Activated CD8-positive, alpha-beta memory T cell treated with anti-CD3 and anti-CD28 coated beads, Interleukin-2, amount 10 ng/mL, durations not matched to agents 7 days and 5 days (primary cell): ENCODE measurements at regions not wholly inside any gene's neighbourhood (a gene's known extent, or its start where the extent isn't known, plus 50 kb on each side); places are given as distances from the start of the nearest gene placed in this dataset.
"Not testable (repeated sequence)": the region's sequence is repeated elsewhere in the genome, so short reads cannot be mapped to it uniquely, and the experiment has no call there.

ENCODE experiments used
- ATAC-seq: fragments of 150-1000 bp; cut with Tn5 transposase; one replicate; pipeline ENCODE4 v1.10.0; 2021; ENCODE audit warnings: moderate library complexity
- CTCF ChIA-PET: fragments of 350-600 bp; sonication (Branson Sonifier 250); formaldehyde crosslinking; loops from one replicate; lab custom pipeline; 2021; ENCODE audit warnings: antibody characterized with exemption; lab: Charles Lee
- DNase-seq: peaks from one replicate; pipeline ENCODE4 v3.0.0-alpha.2; 2020
- H3K27ac Mint-ChIP-seq: one replicate; pipeline ENCODE4 v1.8.0; 2021; ENCODE audit warnings: mild to moderate bottlenecking, mixed read lengths
- H3K27me3 Mint-ChIP-seq: one replicate; pipeline ENCODE4 v1.8.0; 2021; ENCODE audit warnings: mixed read lengths
- H3K36me3 Mint-ChIP-seq: one replicate; pipeline ENCODE4 v1.8.0; 2021; ENCODE audit warnings: mild to moderate bottlenecking, mixed read lengths
- H3K4me1 Mint-ChIP-seq: one replicate; pipeline ENCODE4 v1.8.0; 2021; ENCODE audit warnings: mixed read lengths
- H3K4me3 Mint-ChIP-seq: one replicate; pipeline ENCODE4 v1.8.0; 2021; ENCODE audit warnings: mild to moderate bottlenecking, moderate library complexity, mixed read lengths
- H3K9me3 Mint-ChIP-seq: one replicate; pipeline ENCODE4 v1.8.0; 2022; ENCODE audit warnings: low read depth, mixed read lengths

GRCh38 chr2:18971628-18972027 is 382.3 kb upstream of the NT5C1B start:
- H3K36me3 Mint-ChIP-seq = no peaks in the 10 kb centered on the region
- CTCF ChIA-PET = interaction anchor here (1.3 kb wide), 1 partner anchor 10 kb away, joined by 3 read pairs; no protein-coding TSS in a partner anchor
- ATAC-seq (no peak), DNase-seq (no peak)
- H3K27ac Mint-ChIP-seq = no peak overlapping the region
- no peaks in the 10 kb centered on the region for H3K9me3 Mint-ChIP-seq
- H3K4me1 Mint-ChIP-seq = no peaks in the 10 kb centered on the region
- H3K27me3 Mint-ChIP-seq = no peaks in the 10 kb centered on the region
- H3K4me3 Mint-ChIP-seq = no peak overlapping the region

DNA sequence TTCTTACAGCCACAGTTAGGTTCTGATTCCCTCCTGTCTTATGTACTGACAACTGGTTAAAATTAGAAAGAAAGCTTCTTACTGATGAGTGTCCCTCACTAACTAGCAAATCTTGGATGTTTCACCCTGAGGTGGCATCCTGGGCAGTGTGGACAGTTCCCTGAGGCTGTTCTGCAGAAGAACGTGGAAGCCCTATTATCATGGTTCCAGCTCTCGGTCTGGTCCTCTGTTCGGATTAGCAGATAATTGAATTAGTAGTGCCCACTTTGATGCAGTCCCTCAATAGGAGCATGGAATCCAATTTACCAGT is 381.7 kb upstream of the NT5C1B start:
- no peak for ATAC-seq
- DNase-seq = no peak
- H3K27me3 Mint-ChIP-seq = no peaks in the 10 kb centered on the region
- no peaks in the 10 kb centered on the region for H3K9me3 Mint-ChIP-seq
- H3K4me1 Mint-ChIP-seq = no peaks in the 10 kb centered on the region
- H3K27ac Mint-ChIP-seq = no peak overlapping the region
- CTCF ChIA-PET = interaction anchor here (1.3 kb wide), 1 partner anchor 9 kb away, joined by 3 read pairs; no protein-coding TSS in a partner anchor
- no peaks in the 10 kb centered on the region for H3K36me3 Mint-ChIP-seq
- no peak overlapping the region for H3K4me3 Mint-ChIP-seq

DNA sequence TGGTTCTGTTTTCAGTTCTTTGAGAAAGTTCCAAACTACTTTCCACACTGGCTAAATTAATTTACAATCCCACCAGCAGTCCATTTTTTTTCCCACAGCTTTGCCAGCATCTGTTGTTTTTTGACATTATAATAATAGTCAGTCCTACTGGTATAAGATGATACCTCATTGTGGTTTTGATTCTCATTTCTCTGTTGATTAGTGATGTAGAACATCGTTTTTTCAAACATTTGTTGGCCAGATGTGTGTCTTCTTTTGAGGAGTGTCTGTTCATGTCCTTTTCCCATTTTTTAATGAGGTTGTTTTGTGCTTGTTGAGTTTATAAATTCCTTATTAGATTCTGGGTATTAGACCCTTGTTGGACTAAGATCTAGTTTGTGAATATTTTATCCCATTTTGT is 376.8 kb upstream of the NT5C1B start:
- DNase-seq = no peak
- H3K27me3 Mint-ChIP-seq = no peaks in the 10 kb centered on the region
- H3K4me3 Mint-ChIP-seq = no peak overlapping the region
- H3K4me1 Mint-ChIP-seq = no peaks in the 10 kb centered on the region
- CTCF ChIA-PET = no interaction called here
- no peak overlapping the region for H3K27ac Mint-ChIP-seq
- ATAC-seq = no peak
- H3K36me3 Mint-ChIP-seq = no peaks in the 10 kb centered on the region
- H3K9me3 Mint-ChIP-seq = no peaks in the 10 kb centered on the region

DNA sequence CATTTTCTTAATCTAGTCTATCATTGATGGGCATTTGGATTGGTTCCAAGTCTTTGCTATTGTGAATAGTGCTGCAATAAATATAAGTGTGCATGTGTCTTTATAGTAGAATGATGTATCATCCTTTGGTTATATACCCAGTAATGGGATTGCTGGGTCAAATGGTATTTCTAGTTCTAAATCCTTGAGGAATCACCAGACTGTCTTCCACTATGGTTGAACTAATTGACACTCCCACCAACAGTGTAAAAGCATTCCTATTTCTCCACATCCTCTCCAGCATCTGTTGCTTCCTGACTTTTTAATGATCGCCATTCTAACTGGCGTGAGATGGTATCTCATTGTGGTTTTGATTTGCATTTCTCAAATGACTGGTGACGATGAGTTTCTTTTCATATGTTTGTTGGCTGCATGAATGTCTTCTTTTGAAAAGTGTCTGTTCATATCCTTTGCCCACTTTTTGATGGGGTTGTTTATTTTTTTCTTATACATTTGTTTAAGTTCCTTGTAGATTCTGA is 374.4 kb upstream of the NT5C1B start:
- DNase-seq, ATAC-seq, H3K9me3 Mint-ChIP-seq, CTCF ChIA-PET, H3K27me3 Mint-ChIP-seq, H3K4me1 Mint-ChIP-seq, H3K4me3 Mint-ChIP-seq, H3K36me3 Mint-ChIP-seq, H3K27ac Mint-ChIP-seq: not testable (repeated sequence)

DNA sequence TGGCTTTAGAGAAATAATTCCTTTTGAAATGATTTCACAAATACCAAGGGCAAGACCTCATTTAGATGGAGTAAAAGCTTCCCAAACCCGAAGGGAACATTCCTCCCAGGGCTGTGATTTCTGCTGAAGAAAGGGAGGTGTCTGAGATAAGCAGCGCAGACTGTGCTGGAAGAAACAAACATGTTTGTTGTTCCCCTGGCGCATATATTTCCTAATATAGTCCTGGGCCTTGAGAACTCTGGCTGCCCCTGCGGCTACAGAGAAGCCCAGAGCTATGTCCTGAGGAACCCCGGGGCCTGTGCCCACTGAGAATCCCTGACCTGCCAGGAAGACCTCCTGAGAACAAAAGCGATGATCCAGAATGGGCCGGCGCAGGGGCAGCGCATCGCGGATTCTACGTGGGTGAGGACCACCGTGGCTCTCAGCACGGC is 372.6 kb upstream of the NT5C1B start:
- CTCF ChIA-PET = interaction anchor here (1.5 kb wide), 1 partner anchor 10 kb away, joined by 3 read pairs; no protein-coding TSS in a partner anchor
- no peaks in the 10 kb centered on the region for H3K9me3 Mint-ChIP-seq
- no peaks in the 10 kb centered on the region for H3K36me3 Mint-ChIP-seq
- no peak for ATAC-seq
- H3K27ac Mint-ChIP-seq = no peak overlapping the region
- no peak for DNase-seq
- no peak overlapping the region for H3K4me3 Mint-ChIP-seq
- no peaks in the 10 kb centered on the region for H3K27me3 Mint-ChIP-seq
- H3K4me1 Mint-ChIP-seq = no peaks in the 10 kb centered on the region

GRCh38 chr2:18959952-18960717 is 370.8 kb upstream of the NT5C1B start:
- Mint-ChIP-seq H3K27ac (no peak overlapping the region), H3K27me3 (no peaks in the 10 kb centered on the region), H3K4me3 (no peak overlapping the region), H3K9me3 (no peaks in the 10 kb centered on the region), H3K36me3 (no peaks in the 10 kb centered on the region), H3K4me1 (no peaks in the 10 kb centered on the region)
- DNase-seq = no peak
- CTCF ChIA-PET = no interaction called here
- no peak for ATAC-seq

GRCh38 chr2:18959200-18959599 is 369.8 kb upstream of the NT5C1B start:
- no peaks in the 10 kb centered on the region for H3K36me3 Mint-ChIP-seq
- no peaks in the 10 kb centered on the region for H3K9me3 Mint-ChIP-seq
- no peak for ATAC-seq
- no peak for DNase-seq
- H3K27ac Mint-ChIP-seq = no peak overlapping the region
- no peaks in the 10 kb centered on the region for H3K27me3 Mint-ChIP-seq
- no peak overlapping the region for H3K4me3 Mint-ChIP-seq
- no peaks in the 10 kb centered on the region for H3K4me1 Mint-ChIP-seq
- CTCF ChIA-PET = no interaction called here

DNA sequence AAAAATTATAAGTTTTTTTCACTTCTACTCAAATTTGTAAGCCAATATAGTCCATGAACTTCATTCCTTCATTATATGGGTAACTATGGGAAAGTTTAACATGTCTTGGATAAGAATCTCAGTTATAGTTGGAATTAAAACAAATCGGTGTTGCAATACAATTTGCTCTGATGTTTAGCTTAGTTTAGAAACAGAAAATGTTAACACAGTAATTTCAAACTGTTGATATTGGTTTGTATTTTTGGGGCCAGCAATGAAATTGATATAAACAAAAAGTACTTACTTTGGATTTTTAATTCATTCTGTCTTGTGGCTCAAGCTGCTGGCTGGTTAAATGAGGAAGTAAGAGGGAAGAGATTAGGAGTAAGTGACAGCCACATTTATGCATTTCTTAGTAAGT is 368.5 kb upstream of the NT5C1B start:
- H3K4me1 Mint-ChIP-seq = no peaks in the 10 kb centered on the region
- CTCF ChIA-PET = no interaction called here
- DNase-seq = no peak
- H3K9me3 Mint-ChIP-seq = no peaks in the 10 kb centered on the region
- H3K36me3 Mint-ChIP-seq = no peaks in the 10 kb centered on the region
- no peak overlapping the region for H3K27ac Mint-ChIP-seq
- H3K4me3 Mint-ChIP-seq = no peak overlapping the region
- no peak for ATAC-seq
- no peaks in the 10 kb centered on the region for H3K27me3 Mint-ChIP-seq

DNA sequence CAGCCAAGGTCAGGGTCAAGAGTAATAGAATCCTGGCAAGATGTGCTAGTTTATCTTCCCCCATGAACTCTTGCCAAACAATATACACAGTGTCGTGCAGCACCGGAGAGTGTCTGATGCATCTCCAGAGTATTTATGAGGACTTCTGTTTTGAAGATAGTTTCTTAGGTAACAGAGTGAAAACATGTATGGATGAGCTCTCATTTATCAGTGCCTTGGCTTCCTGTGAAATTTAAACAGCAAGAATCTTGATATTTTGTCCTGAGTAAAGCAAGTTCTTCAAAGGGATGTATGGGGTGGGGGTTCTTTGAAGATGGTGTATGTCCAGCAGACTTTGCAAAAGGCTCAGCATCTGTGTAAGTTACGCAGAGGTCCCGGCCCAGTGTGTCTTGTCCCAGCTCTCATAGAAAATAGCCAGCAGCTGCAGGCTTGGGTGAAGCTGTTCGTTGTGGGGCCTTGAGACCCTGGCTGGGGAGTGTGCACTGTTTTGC is 361.0 kb upstream of the NT5C1B start:
- Mint-ChIP-seq H3K36me3 (no peaks in the 10 kb centered on the region), H3K27me3 (no peaks in the 10 kb centered on the region), H3K9me3 (no peaks in the 10 kb centered on the region), H3K4me1 (no peaks in the 10 kb centered on the region), H3K4me3 (no peak overlapping the region), H3K27ac (no peak overlapping the region)
- no peak for ATAC-seq
- no peak for DNase-seq
- CTCF ChIA-PET = no interaction called here

DNA sequence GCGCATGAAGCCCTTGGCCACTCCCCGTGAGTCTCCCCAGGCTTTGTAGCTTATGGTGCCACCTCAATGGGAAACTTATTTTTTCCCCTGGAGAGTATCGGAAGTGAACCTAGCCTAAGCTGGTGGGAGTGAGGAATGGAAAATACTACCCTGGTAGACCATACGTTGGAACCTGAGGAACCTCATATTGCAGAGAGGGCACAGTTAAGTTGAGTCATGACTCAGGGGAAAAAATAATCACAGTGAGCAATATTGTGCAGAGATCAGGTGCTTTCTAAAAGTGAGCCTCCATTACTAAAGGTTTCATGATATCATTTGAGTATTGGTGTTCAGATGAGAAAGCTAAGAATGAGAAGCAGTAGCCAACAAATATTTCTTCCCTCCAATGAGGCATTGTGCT is 360.5 kb upstream of the NT5C1B start:
- no peaks in the 10 kb centered on the region for H3K9me3 Mint-ChIP-seq

GRCh38 chr2:18940184-18940583 is 350.8 kb upstream of the NT5C1B start:
- H3K27me3 Mint-ChIP-seq = no peaks in the 10 kb centered on the region
- no peak for DNase-seq

More for the DNA sequence above, 360.5 kb upstream of the NT5C1B start:
- Mint-ChIP-seq H3K27me3 (no peaks in the 10 kb centered on the region), H3K4me3 (no peak overlapping the region), H3K4me1 (no peaks in the 10 kb centered on the region), H3K27ac (no peak overlapping the region), H3K36me3 (no peaks in the 10 kb centered on the region)
- DNase-seq (no peak), ATAC-seq (no peak)
- CTCF ChIA-PET = no interaction called here

DNA sequence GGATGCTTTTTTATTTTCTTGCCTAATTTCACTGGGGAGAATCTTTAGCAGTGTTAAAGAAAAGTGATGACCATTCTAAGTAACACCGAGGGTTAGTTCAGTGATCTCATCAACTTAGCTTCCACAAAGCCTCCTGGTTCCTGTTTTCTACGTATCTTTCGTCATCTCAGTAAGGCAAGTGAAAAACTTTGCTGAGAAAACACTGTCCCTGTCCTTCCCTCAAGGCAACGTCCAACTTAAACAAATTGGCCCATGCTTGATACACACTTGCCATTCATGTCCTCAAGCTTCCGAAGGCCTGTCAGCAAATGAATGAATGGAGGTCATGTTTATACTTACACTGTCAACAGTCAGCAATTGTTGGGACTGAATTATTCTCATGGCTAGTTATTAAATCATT is 350.4 kb upstream of the NT5C1B start:
- H3K4me3 Mint-ChIP-seq, H3K4me1 Mint-ChIP-seq, H3K9me3 Mint-ChIP-seq, H3K36me3 Mint-ChIP-seq, DNase-seq, H3K27ac Mint-ChIP-seq, H3K27me3 Mint-ChIP-seq, ATAC-seq, CTCF ChIA-PET: not testable (repeated sequence)

More at GRCh38 chr2:18940184-18940583, 350.8 kb upstream of the NT5C1B start:
- Mint-ChIP-seq H3K27ac (no peak overlapping the region), H3K4me3 (no peak overlapping the region), H3K4me1 (no peaks in the 10 kb centered on the region), H3K9me3 (no peaks in the 10 kb centered on the region), H3K36me3 (no peaks in the 10 kb centered on the region)
- CTCF ChIA-PET = no interaction called here
- no peak for ATAC-seq

DNA sequence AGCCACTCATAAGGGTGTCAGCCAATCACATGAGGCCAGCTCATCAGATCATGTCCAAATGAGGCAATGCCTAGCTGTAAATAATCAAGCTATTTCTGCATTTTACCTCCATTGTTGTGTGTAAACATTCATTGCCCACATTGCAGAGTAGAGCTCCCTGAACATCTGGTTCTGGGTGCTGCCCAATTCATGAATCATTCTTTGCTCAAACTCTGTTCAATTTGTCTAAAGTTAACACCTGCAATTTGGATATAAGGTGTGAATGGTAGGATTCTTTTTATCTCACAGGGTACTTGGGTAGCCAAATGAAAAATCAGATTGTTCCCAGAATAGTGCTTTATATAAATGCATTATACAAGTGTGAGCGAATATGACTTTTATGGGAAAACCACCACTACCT is 345.5 kb upstream of the NT5C1B start:
- no peaks in the 10 kb centered on the region for H3K36me3 Mint-ChIP-seq
- no peak overlapping the region for H3K27ac Mint-ChIP-seq
- H3K4me1 Mint-ChIP-seq = no peaks in the 10 kb centered on the region

DNA sequence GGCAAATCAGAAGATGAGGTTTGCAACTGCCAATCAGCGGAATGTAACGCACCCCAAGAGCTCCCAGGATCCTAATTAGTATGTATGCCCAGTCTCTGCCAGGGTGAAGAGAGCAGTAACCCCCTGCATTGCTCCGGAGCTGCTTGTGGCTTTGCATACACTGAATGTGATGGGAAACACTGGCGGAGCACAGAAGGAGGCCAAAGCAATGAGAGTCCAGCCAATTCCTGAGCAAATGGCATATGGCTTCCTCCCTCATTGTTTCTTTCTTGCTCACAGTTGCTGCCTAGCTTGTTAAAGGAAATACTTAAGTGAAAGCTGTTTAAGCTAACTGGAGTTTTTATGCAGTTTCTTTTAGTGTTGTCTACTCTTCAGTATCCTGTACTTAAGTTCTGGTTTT is 343.5 kb upstream of the NT5C1B start:
- H3K4me1 Mint-ChIP-seq = no peaks in the 10 kb centered on the region
- CTCF ChIA-PET = interaction anchor here (1.2 kb wide), 1 partner anchor 9 kb away, joined by 3 read pairs; no protein-coding TSS in a partner anchor
- no peaks in the 10 kb centered on the region for H3K36me3 Mint-ChIP-seq
- DNase-seq = no peak
- ATAC-seq = no peak
- no peak overlapping the region for H3K4me3 Mint-ChIP-seq
- no peak overlapping the region for H3K27ac Mint-ChIP-seq
- H3K9me3 Mint-ChIP-seq = no peaks in the 10 kb centered on the region
- H3K27me3 Mint-ChIP-seq = no peaks in the 10 kb centered on the region

More for the DNA sequence above, 345.5 kb upstream of the NT5C1B start:
- CTCF ChIA-PET = no interaction called here
- no peaks in the 10 kb centered on the region for H3K9me3 Mint-ChIP-seq
- no peak for ATAC-seq
- H3K27me3 Mint-ChIP-seq = no peaks in the 10 kb centered on the region
- DNase-seq = no peak
- no peak overlapping the region for H3K4me3 Mint-ChIP-seq
